IMR-90 (cell line): ENCODE measurements at regions not wholly inside any gene's neighbourhood (a gene's known extent, or its start where the extent isn't known, plus 50 kb on each side); places are given as distances from the start of the nearest gene placed in this dataset.

ENCODE experiments used
- ATAC-seq: fragments of 200-7000 bp; cut with Tn5 transposase; 2 replicates; pipeline ENCODE4 v1.9.1; 2020; ENCODE audit warnings: low read depth, mild to moderate bottlenecking, moderate library complexity
- BruUV-seq: library from RNA; stranded (reverse); fragments of 400-500 nt; replicated peaks from 2 replicates; lab custom pipeline; 2021; lab: Mats Ljungman, UMichigan
- CTCF ChIA-PET: fragments of 300-600 bp; formaldehyde crosslinking; extraction: SDS; loops from one replicate; lab custom pipeline; 2021; ENCODE audit warnings: antibody characterized with exemption; lab: Yijun Ruan, JAX
- POLR2A ChIA-PET: fragments of 300-600 bp; sonication (Branson Sonifier 250); formaldehyde crosslinking; loops from one replicate; lab custom pipeline; 2022; ENCODE audit warnings: antibody characterized with exemption; ENCODE audit not compliant: unreplicated experiment; lab: Charles Lee
- DNase-seq: peaks from one replicate; pipeline ENCODE4 v3.0.0; 2013
- H2AFZ ChIP-seq: replicated peaks from 2 replicates; pipeline ENCODE3; 2013; ENCODE audit warnings: low read length, mild to moderate bottlenecking; ENCODE audit not compliant: poor library complexity
- H2AK5ac ChIP-seq: 2 replicates; pipeline ENCODE4 v1.6.1; 2013; ENCODE audit warnings: low read depth, low read length, inconsistent platforms
- H2AK9ac ChIP-seq: replicated peaks from 2 replicates; pipeline ENCODE3; 2013; ENCODE audit warnings: mild to moderate bottlenecking, low read depth, low read length, moderate library complexity; ENCODE audit not compliant: poor library complexity
- H2BK120ac ChIP-seq: 2 replicates; pipeline ENCODE4 v1.6.1; 2013; ENCODE audit warnings: low read depth, low read length, inconsistent platforms
- H2BK15ac ChIP-seq: 3 replicates; pipeline ENCODE4 v1.6.1; 2013; ENCODE audit warnings: low read depth, low read length, inconsistent platforms
- H2BK20ac ChIP-seq: 2 replicates; pipeline ENCODE4 v1.6.1; 2013; ENCODE audit warnings: low read depth, mild to moderate bottlenecking, inconsistent platforms, low read length, moderate library complexity
- H2BK5ac ChIP-seq: 2 replicates; pipeline ENCODE4 v1.6.1; 2013; ENCODE audit warnings: mild to moderate bottlenecking, low read depth, low read length, inconsistent platforms; ENCODE audit not compliant: poor library complexity, severe bottlenecking
- H3K14ac ChIP-seq: replicated peaks from 2 replicates; pipeline ENCODE4 v1.6.1; 2013; ENCODE audit warnings: low read depth, low read length, inconsistent platforms
- H3K18ac ChIP-seq: 2 replicates; pipeline ENCODE4 v1.6.1; 2013; ENCODE audit warnings: low read depth, low read length, control low read depth
- H3K23ac ChIP-seq: 2 replicates; pipeline ENCODE4 v1.6.1; 2013; ENCODE audit warnings: low read depth, low read length, inconsistent platforms
- H3K27ac ChIP-seq: 2 replicates; pipeline ENCODE4 v1.5.1; 2013; ENCODE audit warnings: mild to moderate bottlenecking, control low read depth, low read length; ENCODE audit not compliant: insufficient read depth
- H3K27me3 ChIP-seq: 2 replicates; pipeline ENCODE4 v1.6.1; 2013; ENCODE audit warnings: low read length; ENCODE audit not compliant: control insufficient read depth, insufficient read depth
- H3K36me3 ChIP-seq: 2 replicates; pipeline ENCODE4 v1.6.1; 2013; ENCODE audit warnings: low read length, mixed read lengths; ENCODE audit not compliant: control insufficient read depth, insufficient read depth
- H3K4ac ChIP-seq: 2 replicates; pipeline ENCODE4 v1.6.1; 2013; ENCODE audit warnings: low read depth, low read length, inconsistent platforms
- H3K4me1 ChIP-seq: 2 replicates; pipeline ENCODE4 v1.6.1; 2013; ENCODE audit warnings: low read length, mixed read lengths; ENCODE audit not compliant: control insufficient read depth, insufficient read depth
- H3K4me2 ChIP-seq: 2 replicates; pipeline ENCODE4 v1.6.1; 2013; ENCODE audit warnings: low read depth, mild to moderate bottlenecking, control low read depth, low read length, moderate library complexity
- H3K4me3 ChIP-seq: 2 replicates; pipeline ENCODE4 v1.5.1; 2013; ENCODE audit warnings: low read depth, mild to moderate bottlenecking, control low read depth, low read length, moderate library complexity; ENCODE audit not compliant: insufficient read depth
- H3K56ac ChIP-seq: 2 replicates; pipeline ENCODE4 v1.6.1; 2013; ENCODE audit warnings: low read length, inconsistent platforms; ENCODE audit not compliant: insufficient read depth; ENCODE audit errors: extremely low read depth
- H3K79me1 ChIP-seq, 2 experiments: 2 replicates each; pipeline ENCODE4 v1.6.1; 2013; ENCODE audit warnings: low read length in 2 of 2, inconsistent platforms in 1 of 2, low read depth in 1 of 2
- H3K9ac ChIP-seq: 2 replicates; pipeline ENCODE4 v1.6.1; 2013; ENCODE audit warnings: low read depth, low read length, control low read depth
- H3K9me1 ChIP-seq: 2 replicates; pipeline ENCODE4 v1.6.1; 2013; ENCODE audit warnings: low read length, inconsistent platforms; ENCODE audit not compliant: insufficient read depth
- H3K9me3 ChIP-seq: 2 replicates; pipeline ENCODE4 v1.6.1; 2013; ENCODE audit warnings: low read length; ENCODE audit not compliant: control insufficient read depth, insufficient read depth
- H4K20me1 ChIP-seq: 2 replicates; pipeline ENCODE4 v1.6.1; 2013; ENCODE audit warnings: low read length, inconsistent platforms; ENCODE audit not compliant: insufficient read depth
- H4K5ac ChIP-seq: 2 replicates; pipeline ENCODE4 v1.6.1; 2013; ENCODE audit warnings: mild to moderate bottlenecking, low read depth, low read length, control low read depth
- H4K8ac ChIP-seq, 2 experiments: 2 replicates each; pipeline ENCODE4 v1.6.1; 2013; ENCODE audit warnings: low read depth in 2 of 2, low read length in 2 of 2, control low read depth in 1 of 2, inconsistent platforms in 1 of 2
- H4K91ac ChIP-seq: 2 replicates; pipeline ENCODE4 v1.6.1; 2013; ENCODE audit warnings: low read depth, low read length, inconsistent platforms; ENCODE audit not compliant: insufficient read depth
- BHLHE40 ChIP-seq: fragments of 150-350 bp; IDR thresholded peaks from 2 replicates; pipeline ENCODE4 v1.6.1; 2016; ENCODE audit warnings: mild to moderate bottlenecking, low read depth, low read length
- CEBPB ChIP-seq: IDR thresholded peaks from 2 replicates; pipeline ENCODE4 v1.6.1; 2012; ENCODE audit warnings: low read depth, low read length, improper control_type of control experiment
- FOS ChIP-seq: fragments of 150-350 bp; IDR thresholded peaks from 2 replicates; pipeline ENCODE4 v1.6.1; 2016; ENCODE audit warnings: low read depth, low read length
- MXI1 ChIP-seq: IDR thresholded peaks from 2 replicates; pipeline ENCODE4 v1.6.1; 2012; ENCODE audit warnings: low read depth, mild to moderate bottlenecking, low read length, moderate library complexity, borderline replicate concordance
- RAD21 ChIP-seq: IDR thresholded peaks from 2 replicates; pipeline ENCODE4 v1.6.1; 2012; ENCODE audit warnings: low read length, improper control_type of control experiment
- RCOR1 ChIP-seq: IDR thresholded peaks from 2 replicates; pipeline ENCODE4 v1.6.1; 2012; ENCODE audit warnings: mild to moderate bottlenecking, low read length, improper control_type of control experiment; ENCODE audit not compliant: insufficient replicate concordance
- RFX5 ChIP-seq: IDR thresholded peaks from 2 replicates; pipeline ENCODE4 v1.8.0; 2012; ENCODE audit warnings: low read depth, mild to moderate bottlenecking, low read length, moderate library complexity
- SMC3 ChIP-seq: fragments of 150-350 bp; IDR thresholded peaks from 2 replicates; pipeline ENCODE4 v1.6.1; 2016; ENCODE audit warnings: low read depth, mild to moderate bottlenecking, antibody characterized with exemption, low read length, moderate library complexity
- WGBS, 2 experiments: methylation state at CpG; one replicate each; pipeline versions ENCODE4 v1.1.5 to v1.1.7; 2013; ENCODE audit warnings: missing lambda C conversion rate in 2 of 2; ENCODE audit not compliant: insufficient read length in 1 of 2; ENCODE audit errors: extremely low coverage in 2 of 2; 5-methylcytosine and 5-hydroxymethylcytosine counted together
- dilution Hi-C: fragments of 300-500 bp; cut with HindIII; formaldehyde crosslinking; loops from one replicate; pipeline ENCODE4 v1.14.3; 2018; ENCODE audit warnings: low sequenced_read_pairs; ENCODE audit not compliant: unreplicated experiment
- in situ Hi-C: fragments of 300-500 bp; cut with MboI; formaldehyde crosslinking; loops from 3 replicates; pipeline ENCODE4 v1.14.3; 2019; ENCODE audit warnings: low sequenced_read_pairs, inconsistent platforms, mixed read lengths
- intact Hi-C: fragments of 100-400 bp; cut with micrococcal nuclease; formaldehyde crosslinking; loops from 2 replicates; pipeline ENCODE4 v1.10.0; 2022
- TF ChIP-seq, protein P1 (sequence below): conservative IDR thresholded peaks from 2 replicates; pipeline ENCODE4 v1.5.1; 2012; ENCODE audit warnings: mild to moderate bottlenecking, low read depth, low read length, improper control_type of control experiment
- TF ChIP-seq, protein P2 (sequence below): fragments of 150-350 bp; IDR thresholded peaks from 2 replicates; pipeline ENCODE4 v1.6.1; 2016; ENCODE audit warnings: low read depth, mild to moderate bottlenecking, low read length, moderate library complexity, borderline replicate concordance

DNA sequence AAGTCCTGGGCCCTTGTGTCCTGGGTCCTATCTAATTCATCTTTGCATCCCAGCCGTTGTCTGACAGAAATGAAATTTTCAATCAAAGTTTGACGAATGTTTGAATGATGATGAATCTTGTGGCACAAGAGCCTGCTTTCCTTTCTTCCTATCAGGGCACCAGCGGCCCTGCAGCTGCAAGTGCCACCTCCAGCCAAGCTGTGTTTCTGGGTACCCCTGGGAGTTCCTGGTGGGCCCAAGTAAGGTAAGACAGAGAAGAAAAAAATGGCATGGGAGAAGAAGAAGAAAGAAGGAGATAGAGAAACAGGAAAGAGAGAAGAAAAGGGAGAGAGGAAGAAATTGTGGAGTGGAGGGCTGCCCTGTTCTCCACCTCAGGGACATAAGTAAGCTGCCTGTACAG lies 782.1 kb upstream of the TPTE start:
- Histone ChIP-seq H4K20me1 (no peaks in the 10 kb centered on the region), H2BK5ac (no peak overlapping the region), H3K14ac (no peak overlapping the region), H3K27me3 (no peaks in the 10 kb centered on the region), H3K23ac (no peak overlapping the region), H2BK15ac (no peak overlapping the region), H3K79me1 (no peaks in the 10 kb centered on the region), H3K4me3 (no peak overlapping the region), H3K56ac (no peak overlapping the region), H3K9me3 (peaks cover 41% of the 10 kb centered on the region), H3K9ac (no peak overlapping the region), H3K4me1 (no peaks in the 10 kb centered on the region), H3K27ac (no peak overlapping the region), H4K8ac (no peak overlapping the region), H2BK120ac (no peak overlapping the region), H3K4ac (no peak overlapping the region), H2AK9ac (no peak overlapping the region), H2AFZ (no peak overlapping the region), H4K5ac (no peak overlapping the region), H3K9me1 (no peaks in the 10 kb centered on the region), H2BK20ac (no peak overlapping the region), H2AK5ac (no peak overlapping the region), H3K4me2 (no peak overlapping the region), H4K91ac (no peak overlapping the region), H3K36me3 (no peaks in the 10 kb centered on the region), H3K18ac (no peak overlapping the region)
- WGBS, 2 experiments: 60% methylated on average over 2 of the region's 3 CpGs; no CpG with 5 or more reads in 1 of the 2 experiments
- POLR2A ChIA-PET: no interaction called here
- intact Hi-C loops (no loop called here), in situ Hi-C loops (no loop called here), dilution Hi-C loops (no loop called here)
- DNase-seq (no peak), ATAC-seq (no peak)
- CTCF ChIA-PET: no interaction called here
- BruUV-seq: no TSS peak
- TF ChIP-seq RAD21 (no peak), MXI1 (no peak), CEBPB (no peak), BHLHE40 (no peak), RCOR1 (no peak), RFX5 (no peak), SMC3 (no peak), FOS (no peak)
- TF ChIP-seq, protein P1, sequence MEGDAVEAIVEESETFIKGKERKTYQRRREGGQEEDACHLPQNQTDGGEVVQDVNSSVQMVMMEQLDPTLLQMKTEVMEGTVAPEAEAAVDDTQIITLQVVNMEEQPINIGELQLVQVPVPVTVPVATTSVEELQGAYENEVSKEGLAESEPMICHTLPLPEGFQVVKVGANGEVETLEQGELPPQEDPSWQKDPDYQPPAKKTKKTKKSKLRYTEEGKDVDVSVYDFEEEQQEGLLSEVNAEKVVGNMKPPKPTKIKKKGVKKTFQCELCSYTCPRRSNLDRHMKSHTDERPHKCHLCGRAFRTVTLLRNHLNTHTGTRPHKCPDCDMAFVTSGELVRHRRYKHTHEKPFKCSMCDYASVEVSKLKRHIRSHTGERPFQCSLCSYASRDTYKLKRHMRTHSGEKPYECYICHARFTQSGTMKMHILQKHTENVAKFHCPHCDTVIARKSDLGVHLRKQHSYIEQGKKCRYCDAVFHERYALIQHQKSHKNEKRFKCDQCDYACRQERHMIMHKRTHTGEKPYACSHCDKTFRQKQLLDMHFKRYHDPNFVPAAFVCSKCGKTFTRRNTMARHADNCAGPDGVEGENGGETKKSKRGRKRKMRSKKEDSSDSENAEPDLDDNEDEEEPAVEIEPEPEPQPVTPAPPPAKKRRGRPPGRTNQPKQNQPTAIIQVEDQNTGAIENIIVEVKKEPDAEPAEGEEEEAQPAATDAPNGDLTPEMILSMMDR: no peak
- TF ChIP-seq, protein P2, sequence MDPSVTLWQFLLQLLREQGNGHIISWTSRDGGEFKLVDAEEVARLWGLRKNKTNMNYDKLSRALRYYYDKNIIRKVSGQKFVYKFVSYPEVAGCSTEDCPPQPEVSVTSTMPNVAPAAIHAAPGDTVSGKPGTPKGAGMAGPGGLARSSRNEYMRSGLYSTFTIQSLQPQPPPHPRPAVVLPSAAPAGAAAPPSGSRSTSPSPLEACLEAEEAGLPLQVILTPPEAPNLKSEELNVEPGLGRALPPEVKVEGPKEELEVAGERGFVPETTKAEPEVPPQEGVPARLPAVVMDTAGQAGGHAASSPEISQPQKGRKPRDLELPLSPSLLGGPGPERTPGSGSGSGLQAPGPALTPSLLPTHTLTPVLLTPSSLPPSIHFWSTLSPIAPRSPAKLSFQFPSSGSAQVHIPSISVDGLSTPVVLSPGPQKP: no peak
